Cerebellar cortex (tissue), 1 donor: ENCODE measurements at regions not wholly inside any gene's neighbourhood (a gene's known extent, or its start where the extent isn't known, plus 50 kb on each side); places are given as distances from the start of the nearest gene placed in this dataset.

ENCODE experiments used
- DNase-seq: peaks from one replicate; pipeline ENCODE4 v3.0.0-alpha.2; 2015; ENCODE audit warnings: low spot score

DNA sequence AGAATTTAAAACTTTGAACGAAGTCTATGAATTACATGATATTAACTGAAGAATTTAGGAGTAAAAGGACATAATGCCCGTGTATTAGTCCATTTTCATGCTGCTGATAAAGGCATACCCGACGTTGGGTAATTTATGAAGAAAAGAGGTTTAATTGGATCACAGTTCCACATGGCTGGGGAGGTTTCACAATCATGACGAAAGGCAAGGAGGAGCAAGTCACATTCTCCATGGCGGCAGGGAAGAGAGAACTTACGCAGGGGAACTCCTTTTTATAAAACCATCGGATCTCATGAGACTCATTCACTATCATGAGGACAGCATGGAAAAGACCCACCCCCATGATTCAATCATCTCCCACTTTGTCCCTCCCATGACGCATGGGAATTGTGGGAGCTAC, 210.6 kb downstream of the CD83 start:
- DNase-seq: no peak

DNA sequence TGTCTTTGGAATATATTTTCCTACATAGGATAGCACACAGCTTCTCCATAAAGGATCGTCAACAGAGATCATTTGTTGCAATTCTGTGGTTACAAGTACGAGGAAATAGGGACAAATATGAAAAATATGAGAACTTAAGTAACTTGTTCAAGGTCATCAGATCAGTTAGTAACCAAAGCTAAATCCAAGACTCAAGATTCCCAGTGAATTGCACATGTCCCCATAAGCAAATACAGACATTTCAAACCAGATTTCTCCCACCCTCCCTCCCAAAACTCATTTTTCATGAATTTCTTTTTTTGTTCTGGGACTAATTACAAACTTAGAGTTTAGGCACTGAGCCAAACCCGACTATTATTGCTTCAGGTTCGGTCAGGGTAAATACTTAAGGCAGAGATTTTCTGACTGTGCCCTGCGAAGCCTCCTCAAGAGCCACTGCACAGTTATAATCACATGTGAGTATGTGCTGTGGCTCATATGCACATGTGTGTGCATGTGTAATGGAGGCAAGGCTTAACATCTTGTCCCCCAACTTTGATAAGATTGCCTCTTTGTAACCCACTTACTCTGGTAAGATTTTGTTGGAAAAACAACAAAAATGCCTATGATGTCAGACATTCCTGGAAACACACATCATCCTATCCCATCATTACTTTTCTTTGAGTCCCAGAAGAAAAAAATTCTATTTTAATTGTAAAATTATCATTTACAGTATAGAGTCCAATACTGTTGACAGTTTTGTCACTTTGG, 216.2 kb downstream of the CD83 start:
- no peak for DNase-seq

DNA sequence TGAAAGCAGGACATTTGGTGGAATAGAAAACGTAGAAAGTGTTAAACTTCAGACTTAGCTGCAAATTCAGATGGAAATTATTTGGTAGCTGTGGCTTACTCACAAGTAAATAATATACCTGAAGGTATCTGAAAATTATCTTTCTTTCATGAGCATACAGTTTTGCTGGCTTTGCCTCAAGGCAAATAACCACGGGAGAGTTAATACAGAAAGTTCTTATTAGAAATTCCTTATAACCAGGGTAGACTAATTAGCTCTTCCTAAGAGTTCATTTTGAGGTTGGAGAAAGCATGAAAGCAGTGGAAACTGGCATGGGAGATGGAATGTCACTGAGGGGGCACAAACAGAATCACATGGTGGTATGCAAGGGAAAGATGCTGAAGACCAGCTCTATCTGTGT, 217.5 kb downstream of the CD83 start:
- no peak for DNase-seq

DNA sequence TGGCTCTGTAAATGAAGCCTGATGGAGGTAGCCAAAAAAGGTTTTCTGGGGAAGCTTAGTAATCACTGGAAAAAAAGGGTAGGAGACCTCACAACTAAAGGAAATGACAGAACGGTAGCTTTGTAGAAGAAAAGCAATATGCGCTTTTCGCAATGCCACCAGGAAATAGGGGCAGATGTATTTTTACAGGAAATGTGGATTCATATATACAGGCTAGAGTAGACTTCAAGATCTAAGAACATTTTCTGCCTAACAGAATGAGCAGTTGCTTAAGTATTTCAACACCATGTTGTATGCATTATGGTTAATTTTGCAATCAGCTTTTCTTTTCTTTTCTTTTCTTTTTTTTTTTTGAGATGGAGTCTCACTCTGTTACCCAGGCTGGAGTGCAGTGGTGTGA, 219.6 kb downstream of the CD83 start:
- DNase-seq: no peak

DNA sequence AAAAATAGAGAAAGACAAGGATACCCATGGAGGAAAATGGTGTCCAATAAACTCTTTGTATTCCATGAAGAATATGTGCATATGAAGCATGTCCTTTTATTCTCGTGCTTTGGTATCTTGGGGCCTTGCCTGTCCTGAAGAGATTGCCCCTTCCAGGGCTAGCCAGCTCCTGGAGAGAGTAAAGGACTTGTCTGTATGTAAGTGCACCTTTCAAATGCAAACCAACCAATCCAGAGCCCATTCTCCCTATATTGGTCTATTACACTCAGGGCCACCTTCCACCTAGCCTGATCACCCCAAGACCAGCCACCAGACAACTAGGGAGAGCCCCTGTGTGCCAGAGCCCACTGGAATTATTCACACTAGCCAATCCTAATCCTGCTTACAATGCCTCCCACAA, 221.6 kb downstream of the CD83 start:
- DNase-seq: no peak

DNA sequence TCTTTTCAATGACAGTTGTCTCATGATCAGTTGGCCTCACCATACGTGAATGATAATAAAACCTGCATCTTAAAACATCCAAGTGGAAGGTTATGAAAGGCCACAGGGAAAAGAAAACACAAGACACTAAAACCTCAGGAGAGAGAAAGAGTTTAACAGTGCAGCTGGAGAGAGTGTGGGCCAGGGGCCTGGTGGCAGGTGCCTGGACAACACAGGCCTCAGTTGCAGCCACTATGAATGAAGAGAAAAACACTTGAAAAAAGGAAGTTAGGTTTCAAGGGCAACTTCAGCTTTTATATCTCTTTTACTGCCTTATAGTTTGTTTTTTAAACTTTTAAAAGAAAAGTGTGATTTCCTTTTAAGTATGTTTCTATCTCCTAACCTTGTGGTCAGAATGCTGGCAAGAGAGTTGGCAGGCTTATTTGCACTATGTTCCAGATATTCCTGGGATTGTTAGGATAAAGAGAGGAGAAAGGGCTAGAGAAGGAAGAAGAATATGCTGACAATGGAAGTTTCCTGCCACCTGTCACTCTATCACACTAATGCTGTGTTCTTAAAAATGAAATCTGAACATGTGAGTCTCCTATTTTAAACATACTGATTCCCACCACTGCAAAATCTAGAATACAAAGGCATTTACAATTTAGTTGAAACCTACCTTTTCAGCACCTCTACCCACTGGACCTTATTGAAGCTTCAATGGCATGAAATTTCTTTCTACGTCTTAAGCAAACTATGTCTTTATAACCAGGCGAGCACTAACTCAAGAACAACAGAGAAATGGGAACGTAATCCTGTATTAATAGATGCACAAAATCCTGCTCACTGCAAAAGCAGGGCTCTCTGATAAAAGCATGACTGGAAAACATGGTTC, 222.4 kb downstream of the CD83 start:
- no peak for DNase-seq

DNA sequence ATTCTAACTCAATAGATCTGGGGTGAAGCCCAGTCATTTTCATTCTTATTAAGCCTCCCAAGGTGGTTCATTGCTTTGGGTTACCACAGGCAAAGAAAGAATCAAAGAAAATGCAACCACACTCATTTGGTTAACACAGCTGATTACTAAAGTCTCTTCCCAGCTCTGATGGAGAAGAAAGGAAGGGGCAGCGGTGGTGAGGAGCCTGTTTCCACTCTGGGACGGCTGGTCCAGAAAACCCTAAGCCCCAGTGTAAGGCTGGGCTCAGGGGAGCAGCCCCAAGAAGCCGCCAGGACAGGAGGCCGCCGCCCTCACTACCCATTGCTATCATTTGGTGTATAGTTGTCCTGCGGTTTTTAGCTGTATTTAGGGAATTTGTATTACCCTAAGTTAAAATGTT, 226.9 kb downstream of the CD83 start:
- DNase-seq: no peak

DNA sequence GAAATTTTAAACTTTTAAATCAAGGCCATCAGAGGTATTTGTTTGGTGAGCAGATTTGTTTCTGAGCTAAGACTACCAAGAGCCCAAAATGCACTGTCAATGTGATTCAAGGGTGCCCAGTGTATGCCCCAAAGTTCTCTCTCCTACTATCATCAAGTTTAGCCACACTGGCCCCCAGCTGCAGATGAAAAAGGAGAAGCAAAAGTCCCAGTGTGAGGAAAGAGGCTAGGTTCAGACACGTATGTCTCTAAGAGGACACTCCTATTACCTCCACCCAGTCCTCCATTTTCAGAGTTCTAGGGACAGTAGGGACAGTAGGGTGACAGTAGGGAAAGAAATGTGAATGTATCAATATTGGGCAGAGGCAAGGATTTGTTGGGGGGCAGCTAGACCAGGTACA, 230.8 kb downstream of the CD83 start:
- no peak for DNase-seq

DNA sequence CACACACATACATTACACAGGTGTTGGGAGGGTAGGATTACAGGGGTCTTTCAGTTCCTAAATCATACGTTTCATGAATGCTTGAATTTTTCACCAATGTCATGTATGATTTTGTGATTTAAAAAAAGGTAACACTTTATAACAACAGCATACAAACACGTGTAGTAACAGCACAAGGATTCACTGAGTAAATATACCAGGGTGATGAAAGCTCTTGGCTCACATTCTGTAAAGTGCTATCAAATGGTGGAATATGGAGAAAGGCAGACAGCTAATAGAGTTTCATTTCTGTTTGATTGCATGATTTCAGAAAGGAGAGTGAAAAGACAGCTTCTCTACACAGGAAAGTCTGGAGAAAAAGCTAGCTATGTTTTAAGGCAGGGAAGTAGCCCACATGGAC, 231.9 kb downstream of the CD83 start:
- DNase-seq: no peak

DNA sequence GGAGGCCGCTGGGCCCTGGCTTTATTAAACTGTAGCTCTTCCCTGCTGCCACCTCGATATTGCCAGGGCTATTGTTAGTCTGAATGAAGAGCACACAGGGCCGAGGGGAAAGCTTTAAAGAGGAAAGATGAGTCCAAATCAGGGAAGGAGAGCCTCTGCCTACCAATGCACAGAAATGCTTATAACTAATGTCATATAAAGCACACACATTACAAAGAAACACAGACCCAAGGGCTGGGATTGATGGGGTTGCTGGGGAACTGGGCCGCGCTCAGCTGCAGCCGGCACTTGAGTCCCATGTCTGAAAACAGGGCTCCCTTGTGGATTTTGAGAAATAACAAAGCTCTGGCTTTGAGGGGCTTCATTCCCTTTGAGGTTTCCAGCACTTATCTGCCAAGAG, 232.6 kb downstream of the CD83 start:
- no peak for DNase-seq

DNA sequence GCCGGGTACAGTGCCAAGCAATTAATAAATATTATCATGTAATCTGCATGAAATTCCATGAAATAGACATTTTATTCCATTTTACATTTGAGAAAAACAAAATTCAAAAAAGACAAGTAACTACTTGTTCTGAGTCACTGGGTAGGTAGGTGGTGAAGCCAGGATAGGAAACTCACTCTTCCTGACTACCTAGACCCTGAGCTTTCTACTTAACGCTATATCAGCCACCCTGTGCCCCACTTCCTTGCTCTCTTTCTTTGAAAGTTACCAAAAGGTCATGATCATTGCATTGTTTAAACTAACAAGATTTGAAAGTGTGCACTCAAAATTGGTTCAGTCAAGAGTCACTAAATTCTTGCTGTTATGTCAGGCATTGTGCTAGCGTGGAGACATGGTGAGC, 235.7 kb downstream of the CD83 start:
- DNase-seq: no peak

DNA sequence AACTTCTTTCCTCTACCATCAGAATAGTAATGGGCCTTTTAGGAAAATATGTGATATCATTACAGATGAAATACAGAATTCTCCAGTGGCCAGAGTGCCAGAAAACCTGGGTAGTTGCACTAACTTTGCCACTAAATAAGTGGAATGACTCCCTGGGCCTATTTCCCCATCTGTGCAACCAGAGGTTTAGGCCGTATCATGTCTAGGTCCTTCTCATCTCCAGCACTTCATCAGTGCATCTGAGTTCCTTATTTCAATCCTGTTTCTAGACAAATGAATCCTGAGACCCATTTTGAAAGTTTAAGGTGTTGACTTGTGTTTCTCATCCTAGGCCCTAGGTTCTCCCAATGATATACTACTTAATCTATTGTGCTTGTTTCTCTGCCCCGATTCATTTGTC, 236.2 kb downstream of the CD83 start:
- no peak for DNase-seq

DNA sequence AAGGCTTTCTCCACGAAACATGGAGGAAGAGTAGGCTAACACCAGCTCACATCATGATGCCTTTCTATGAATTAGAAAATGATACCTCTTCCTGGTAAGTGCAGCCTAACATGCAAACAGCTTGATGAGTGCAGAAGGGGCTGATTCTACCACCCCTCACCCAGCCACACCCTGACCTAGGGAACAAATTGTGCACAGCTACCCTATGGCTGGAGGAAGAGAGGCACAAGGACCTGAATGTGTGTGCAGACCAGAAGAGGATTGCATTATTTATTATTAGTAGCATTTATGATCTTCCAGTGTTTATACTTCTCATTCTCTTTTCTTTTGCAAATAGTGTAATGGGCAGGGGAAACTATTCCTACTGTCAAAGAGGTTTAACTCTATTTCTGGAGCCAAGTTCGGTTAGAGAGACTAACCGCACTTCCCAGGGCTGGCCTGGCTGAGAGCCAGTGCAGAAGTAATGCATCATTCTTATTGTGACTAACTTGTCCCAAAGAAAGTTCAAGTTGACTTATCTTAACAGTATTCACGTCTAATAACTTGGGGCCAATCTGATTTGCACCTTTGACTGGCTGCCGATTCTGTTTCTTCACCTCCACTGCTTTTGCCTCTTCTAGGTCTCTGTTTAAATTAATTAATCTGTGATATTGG, 237.5 kb downstream of the CD83 start:
- no peak for DNase-seq

DNA sequence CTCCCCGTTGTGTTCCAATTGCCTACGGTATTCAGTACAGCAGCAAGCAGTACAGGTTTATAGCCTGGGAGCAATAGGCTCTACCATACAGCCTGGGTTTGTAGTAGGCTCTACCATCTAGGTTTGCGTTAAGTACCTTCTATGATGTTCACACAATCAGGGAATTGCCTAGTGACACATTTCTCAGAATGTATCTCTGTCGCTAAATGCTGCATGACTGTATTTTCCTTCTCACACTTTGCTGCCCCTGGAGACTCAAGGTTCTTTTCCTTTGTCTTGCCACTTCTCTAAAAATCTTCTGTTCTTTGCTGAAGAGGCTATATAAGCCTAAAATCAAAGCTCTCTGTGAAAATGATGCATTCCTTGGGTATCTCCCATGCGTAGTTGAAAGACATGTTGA, 241.9 kb downstream of the CD83 start:
- no peak for DNase-seq

DNA sequence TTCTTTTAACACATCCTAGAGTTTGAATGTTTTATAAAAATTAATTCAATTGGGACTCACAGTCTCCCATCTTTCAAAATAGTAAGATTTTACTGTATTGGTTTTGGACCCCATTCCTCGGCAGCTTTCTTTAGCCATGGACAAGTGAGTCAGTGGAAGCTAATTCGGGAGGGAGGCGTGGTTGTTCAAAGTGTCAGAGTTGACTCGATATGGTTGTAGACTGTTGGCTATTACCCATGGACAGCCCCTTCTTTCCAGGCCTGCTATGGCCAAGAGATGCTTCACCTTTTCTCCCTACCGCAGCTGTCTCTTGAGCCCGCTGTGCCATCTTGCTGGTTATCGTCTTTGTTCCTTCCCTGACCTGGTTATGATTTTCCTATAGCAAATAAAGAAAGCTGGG, 243.0 kb downstream of the CD83 start:
- no peak for DNase-seq

DNA sequence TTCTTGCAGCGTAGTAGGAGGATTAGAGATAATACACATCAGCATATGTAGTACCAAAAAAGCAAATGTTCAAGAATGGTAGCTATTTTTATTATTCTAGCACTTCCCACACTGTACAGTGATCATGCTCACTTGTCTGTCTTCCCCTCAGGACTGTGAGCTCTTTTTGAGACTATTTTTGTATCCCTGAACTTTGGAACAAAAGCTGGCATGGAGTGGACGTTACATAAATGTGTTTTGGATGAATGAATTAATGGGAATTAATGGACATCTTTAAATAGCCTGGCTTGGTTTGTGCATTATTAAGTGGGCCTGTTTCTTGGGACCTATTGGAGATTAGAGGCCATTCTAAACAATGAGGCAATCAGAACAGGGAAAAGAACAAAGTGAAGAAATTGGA, 243.7 kb downstream of the CD83 start:
- DNase-seq: peak; percentile 49

DNA sequence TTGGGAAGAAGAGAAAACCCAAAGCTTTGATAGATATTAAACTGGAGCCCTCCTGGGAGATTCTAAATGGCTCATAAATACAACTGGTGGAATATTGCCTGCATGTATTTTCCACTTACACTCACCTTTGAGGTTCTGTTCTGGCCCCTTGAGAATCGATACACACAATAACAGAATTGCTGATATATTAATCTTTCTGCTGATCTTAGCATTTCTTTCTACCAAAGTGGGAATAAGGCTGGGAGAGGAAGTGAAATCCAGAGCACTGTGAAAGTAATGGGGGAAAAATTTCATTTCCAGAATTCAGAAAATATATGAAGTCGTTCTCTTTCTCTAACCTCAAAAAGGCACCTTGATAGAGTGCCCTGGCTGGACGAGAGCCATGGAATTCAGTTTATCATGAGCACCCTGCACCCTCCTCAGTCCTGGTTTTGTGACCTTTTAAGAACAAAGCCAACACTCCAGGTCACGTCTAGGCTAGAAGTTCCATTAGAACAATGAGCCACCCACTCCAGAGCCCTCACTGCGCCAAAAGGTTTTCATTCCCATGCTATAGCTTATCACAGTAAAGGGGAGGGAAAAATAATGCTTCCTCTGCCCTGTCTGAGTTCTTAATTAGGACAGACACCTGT, 244.5 kb downstream of the CD83 start:
- no peak for DNase-seq

DNA sequence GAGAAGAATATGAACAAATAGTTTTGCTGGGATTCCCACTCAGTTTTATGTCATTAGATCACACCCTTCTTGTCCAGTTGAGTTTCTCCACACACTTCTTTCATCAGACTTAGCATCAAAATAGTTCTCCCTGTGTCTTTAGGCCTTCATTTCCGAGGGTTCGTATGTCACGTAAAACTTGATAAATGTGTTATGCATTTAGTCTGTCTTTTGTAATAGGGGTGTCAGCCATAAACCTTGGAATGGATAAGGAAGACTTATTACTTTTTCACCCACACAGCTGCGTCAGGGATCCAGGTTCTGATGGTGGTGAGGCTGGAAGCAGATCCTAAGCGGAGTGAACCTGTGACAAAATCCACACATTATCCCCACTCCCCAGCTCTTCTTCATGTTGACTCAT, 246.8 kb downstream of the CD83 start:
- no peak for DNase-seq

DNA sequence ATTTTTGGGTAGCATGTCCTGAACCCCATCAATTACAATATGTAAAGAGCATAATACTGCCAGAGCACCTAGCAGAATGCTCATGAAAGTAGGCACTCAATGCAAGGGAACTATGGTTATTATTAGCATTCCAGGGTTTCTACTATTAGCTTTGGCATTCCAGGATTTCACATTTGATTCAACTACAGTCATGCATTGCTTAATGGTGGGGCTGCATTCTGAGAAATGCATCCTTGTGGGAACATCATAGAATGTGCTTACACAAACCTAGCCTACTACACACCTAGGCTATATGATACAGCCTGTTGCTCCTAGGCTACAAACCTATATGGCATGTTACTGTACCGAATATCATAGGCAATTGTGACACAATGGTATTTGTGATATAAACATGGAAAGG, 247.8 kb downstream of the CD83 start:
- DNase-seq: no peak

DNA sequence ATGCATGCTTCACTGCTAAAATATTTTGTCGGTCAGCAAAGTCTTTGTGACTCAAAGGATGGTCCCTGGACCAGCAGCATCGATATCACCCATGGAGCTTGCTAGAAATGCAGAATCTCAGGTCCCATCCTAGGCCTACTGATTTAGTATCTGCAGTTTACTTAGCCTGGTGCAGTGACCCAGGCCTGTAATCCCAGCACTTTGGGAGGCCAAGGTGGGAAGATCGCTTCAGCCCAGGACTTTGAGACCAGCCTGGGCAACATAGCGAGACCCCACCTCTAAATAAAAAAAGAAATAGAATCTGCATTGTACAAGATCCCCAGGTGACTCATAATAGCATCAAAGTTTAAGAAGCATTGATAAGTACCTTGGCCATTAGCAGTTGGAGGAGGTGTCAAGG, 248.7 kb downstream of the CD83 start:
- no peak for DNase-seq

DNA sequence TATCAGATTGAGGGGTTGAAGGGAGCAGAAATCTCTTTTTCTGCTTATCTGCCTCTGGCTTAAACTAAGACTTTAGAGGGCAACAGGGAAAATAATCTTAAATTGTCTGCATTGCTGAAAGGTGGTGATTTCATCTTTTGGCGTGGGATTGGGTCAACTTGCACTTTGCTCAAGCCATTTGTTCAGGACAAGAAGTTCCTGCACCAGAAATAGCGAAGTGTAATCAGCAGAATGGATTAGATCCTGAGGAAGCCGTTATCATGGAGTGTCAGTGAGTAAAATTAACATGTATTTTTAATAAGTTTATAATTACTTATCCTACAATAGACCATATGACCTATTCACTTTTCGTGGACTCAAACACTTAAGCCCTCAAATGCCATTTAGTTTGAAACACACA, 249.3 kb downstream of the CD83 start:
- DNase-seq: no peak

DNA sequence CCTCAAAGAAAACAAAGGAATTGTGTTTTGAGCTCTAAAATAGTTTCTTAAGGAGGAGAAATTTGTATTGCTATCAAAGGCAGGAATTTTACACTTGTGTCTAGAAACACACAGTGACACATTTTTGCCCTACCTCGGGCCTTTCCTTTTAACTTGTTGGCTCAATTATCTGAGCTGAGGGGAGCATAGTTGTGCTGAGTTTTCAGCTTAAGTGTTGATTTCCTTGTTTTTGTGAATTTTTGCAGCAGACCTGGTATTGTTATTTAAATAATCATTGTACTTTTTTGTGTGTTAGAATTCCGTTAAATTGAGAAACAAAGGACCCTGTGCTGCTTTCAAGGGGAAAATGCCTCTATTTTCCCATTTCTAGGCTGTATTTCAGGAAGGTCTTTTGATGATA, 249.7 kb downstream of the CD83 start:
- no peak for DNase-seq

DNA sequence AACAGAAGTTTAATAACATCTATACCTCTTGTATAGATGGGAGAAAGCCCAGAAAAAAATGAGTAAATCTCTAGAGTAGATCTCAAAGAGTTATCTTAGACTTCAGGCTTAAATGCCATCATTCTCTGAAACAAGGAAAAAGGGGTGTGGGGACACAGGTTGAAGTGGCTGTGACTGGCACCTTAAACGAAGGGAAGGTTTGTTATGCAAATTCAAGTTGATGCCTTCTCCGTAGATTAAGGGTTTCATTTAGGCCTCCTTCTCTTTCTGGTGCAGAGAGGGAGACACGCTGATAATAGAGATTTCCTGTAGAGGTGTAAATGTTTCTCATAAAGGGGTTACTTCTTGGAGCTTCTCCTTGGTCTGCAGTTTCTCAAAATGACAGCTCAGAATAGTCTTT, 252.1 kb downstream of the CD83 start:
- DNase-seq: no peak
